Mesendoderm (in vitro differentiated cells): ENCODE measurements at regions not wholly inside any gene's neighbourhood (a gene's known extent, or its start where the extent isn't known, plus 50 kb on each side); places are given as distances from the start of the nearest gene placed in this dataset.
"Not testable (repeated sequence)": the region's sequence is repeated elsewhere in the genome, so short reads cannot be mapped to it uniquely, and the experiment has no call there.

ENCODE experiments used
- DNase-seq: peaks from one replicate; pipeline ENCODE4 v3.0.0; 2013
- H2AK5ac ChIP-seq: 2 replicates; pipeline ENCODE4 v1.6.1; 2013; ENCODE audit warnings: low read length, inconsistent platforms
- H2BK120ac ChIP-seq: 2 replicates; pipeline ENCODE4 v1.6.1; 2013; ENCODE audit warnings: low read depth, mild to moderate bottlenecking, low read length, moderate library complexity, mixed read lengths
- H2BK15ac ChIP-seq: replicated peaks from 2 replicates; pipeline ENCODE4 v1.6.1; 2013; ENCODE audit warnings: low read depth, mild to moderate bottlenecking, moderate library complexity
- H2BK5ac ChIP-seq: 2 replicates; pipeline ENCODE4 v1.6.1; 2013; ENCODE audit warnings: low read length, inconsistent platforms
- H3K18ac ChIP-seq: 2 replicates; pipeline ENCODE4 v1.6.1; 2013; ENCODE audit warnings: mild to moderate bottlenecking, low read length, mixed read lengths
- H3K23ac ChIP-seq: one replicate; pipeline ENCODE4 v1.6.1; 2013; ENCODE audit warnings: low read length
- H3K27ac ChIP-seq: 2 replicates; pipeline ENCODE4 v1.5.1; 2013; ENCODE audit warnings: low read depth, mild to moderate bottlenecking, inconsistent platforms, low read length, moderate library complexity
- H3K27me3 ChIP-seq: 2 replicates; pipeline ENCODE4 v1.6.1; 2013; ENCODE audit warnings: low read length, control low read depth, mild to moderate bottlenecking, inconsistent platforms; ENCODE audit not compliant: insufficient read depth, poor library complexity
- H3K36me3 ChIP-seq: 2 replicates; pipeline ENCODE4 v1.6.1; 2013; ENCODE audit warnings: low read length, inconsistent platforms; ENCODE audit not compliant: control insufficient read depth, insufficient read depth
- H3K4ac ChIP-seq: one replicate; pipeline ENCODE4 v1.6.1; 2013; ENCODE audit warnings: low read depth, mild to moderate bottlenecking, low read length, moderate library complexity
- H3K4me1 ChIP-seq: 2 replicates; pipeline ENCODE4 v1.6.1; 2013; ENCODE audit warnings: low read depth, low read length, inconsistent platforms; ENCODE audit not compliant: control insufficient read depth
- H3K4me2 ChIP-seq: 2 replicates; pipeline ENCODE4 v1.6.1; 2013; ENCODE audit warnings: low read length
- H3K4me3 ChIP-seq: 2 replicates; pipeline ENCODE4 v1.5.1; 2013; ENCODE audit warnings: mild to moderate bottlenecking, low read length
- H3K56ac ChIP-seq: one replicate; pipeline ENCODE4 v1.6.1; 2013; ENCODE audit warnings: low read length
- H3K79me1 ChIP-seq: 2 replicates; pipeline ENCODE4 v1.6.1; 2013; ENCODE audit warnings: low read length, inconsistent platforms
- H3K79me2 ChIP-seq: 2 replicates; pipeline ENCODE4 v1.6.1; 2013; ENCODE audit warnings: mild to moderate bottlenecking, low read length; ENCODE audit not compliant: control insufficient read depth, insufficient read depth
- H3K9ac ChIP-seq: 2 replicates; pipeline ENCODE4 v1.6.1; 2013; ENCODE audit warnings: low read length, inconsistent platforms
- H4K5ac ChIP-seq: one replicate; pipeline ENCODE4 v1.6.1; 2013; ENCODE audit warnings: low read length
- H4K8ac ChIP-seq: one replicate; pipeline ENCODE4 v1.6.1; 2013; ENCODE audit warnings: low read depth, mild to moderate bottlenecking, control low read depth, low read length, moderate library complexity
- WGBS: extraction: QIAGEN DNeasy Blood & Tissue Kit; methylation state at CpG from one replicate; pipeline ENCODE4 v1.1.7; 2013; ENCODE audit warnings: low lambda C conversion rate, missing lambda C conversion rate; ENCODE audit not compliant: insufficient coverage; ENCODE audit errors: extremely low coverage; 5-methylcytosine and 5-hydroxymethylcytosine counted together

GRCh38 chr4:72895408-72895807 is 174.1 kb downstream of the COX18 start:
- Histone ChIP-seq H3K4ac (no peak overlapping the region), H2BK120ac (no peak overlapping the region), H2AK5ac (no peak overlapping the region), H3K9ac (no peak overlapping the region), H3K56ac (no peak overlapping the region), H2BK15ac (no peak overlapping the region), H3K79me2 (no peaks in the 10 kb centered on the region), H3K18ac (no peak overlapping the region), H3K4me3 (no peak overlapping the region), H3K23ac (no peak overlapping the region), H3K4me1 (peaks cover 5% of the 10 kb centered on the region), H4K5ac (no peak overlapping the region), H3K79me1 (no peaks in the 10 kb centered on the region), H3K36me3 (no peaks in the 10 kb centered on the region), H2BK5ac (no peak overlapping the region), H4K8ac (no peak overlapping the region), H3K27me3 (no peaks in the 10 kb centered on the region), H3K4me2 (no peak overlapping the region), H3K27ac (no peak overlapping the region)
- no CpG with 5 or more reads among the region's 5 CpGs for WGBS
- peak; percentile 90 for DNase-seq

GRCh38 chr4:72893354-72894066 is 176.0 kb downstream of the COX18 start:
- Histone ChIP-seq H3K27ac (no peak overlapping the region), H2BK5ac (peak overlapping the region; percentile 33), H3K23ac (no peak overlapping the region), H4K5ac (no peak overlapping the region), H3K18ac (no peak overlapping the region), H3K9ac (no peak overlapping the region), H2BK120ac (no peak overlapping the region), H3K56ac (peak overlapping the region; percentile 17), H3K4me1 (peaks cover 5% of the 10 kb centered on the region), H3K27me3 (no peaks in the 10 kb centered on the region), H3K79me1 (no peaks in the 10 kb centered on the region), H3K4me2 (no peak overlapping the region), H2BK15ac (no peak overlapping the region), H2AK5ac (no peak overlapping the region), H3K79me2 (no peaks in the 10 kb centered on the region), H3K4ac (no peak overlapping the region), H3K4me3 (no peak overlapping the region), H3K36me3 (no peaks in the 10 kb centered on the region), H4K8ac (no peak overlapping the region)
- no CpG with 5 or more reads among the region's 2 CpGs for WGBS
- DNase-seq: no peak

GRCh38 chr4:72888331-72888730 is 181.2 kb downstream of the COX18 start:
- WGBS: no CpG with 5 or more reads among the region's 2 CpGs
- H3K18ac ChIP-seq: no peak overlapping the region
- no peak overlapping the region for H3K56ac ChIP-seq
- no peaks in the 10 kb centered on the region for H3K79me2 ChIP-seq
- H3K4me1 ChIP-seq: peaks cover 5% of the 10 kb centered on the region
- H4K8ac ChIP-seq: no peak overlapping the region
- no peak overlapping the region for H2BK120ac ChIP-seq
- H3K79me1 ChIP-seq: no peaks in the 10 kb centered on the region
- no peak overlapping the region for H3K4me2 ChIP-seq
- H3K36me3 ChIP-seq: no peaks in the 10 kb centered on the region
- H2BK15ac ChIP-seq: no peak overlapping the region
- no peak overlapping the region for H3K4ac ChIP-seq
- no peak overlapping the region for H3K23ac ChIP-seq
- H2BK5ac ChIP-seq: no peak overlapping the region
- H3K27me3 ChIP-seq: no peaks in the 10 kb centered on the region
- H3K9ac ChIP-seq: no peak overlapping the region
- no peak overlapping the region for H4K5ac ChIP-seq
- no peak for DNase-seq
- H3K27ac ChIP-seq: no peak overlapping the region
- H2AK5ac ChIP-seq: no peak overlapping the region
- H3K4me3 ChIP-seq: no peak overlapping the region

GRCh38 chr4:72887152-72887551 is 182.4 kb downstream of the COX18 start:
- Histone ChIP-seq H3K79me1 (no peaks in the 10 kb centered on the region), H3K18ac (no peak overlapping the region), H4K5ac (no peak overlapping the region), H2BK15ac (no peak overlapping the region), H3K23ac (no peak overlapping the region), H4K8ac (no peak overlapping the region), H3K79me2 (no peaks in the 10 kb centered on the region), H3K4me2 (no peak overlapping the region), H3K27me3 (no peaks in the 10 kb centered on the region), H3K4me3 (no peak overlapping the region), H2BK120ac (no peak overlapping the region), H3K56ac (peak overlapping the region; percentile 26), H3K36me3 (no peaks in the 10 kb centered on the region), H2AK5ac (no peak overlapping the region), H2BK5ac (no peak overlapping the region), H3K4ac (no peak overlapping the region), H3K4me1 (peaks cover 3% of the 10 kb centered on the region), H3K27ac (no peak overlapping the region), H3K9ac (no peak overlapping the region)
- no peak for DNase-seq
- WGBS: no CpG with 5 or more reads among the region's 4 CpGs

GRCh38 chr4:72886602-72887001 is 182.9 kb downstream of the COX18 start:
- H3K4me1 ChIP-seq: peaks cover 3% of the 10 kb centered on the region
- no peak overlapping the region for H3K4me3 ChIP-seq
- WGBS: no CpG with 5 or more reads among the region's 1 CpG
- H3K27ac ChIP-seq: no peak overlapping the region
- H2AK5ac ChIP-seq: no peak overlapping the region
- no peaks in the 10 kb centered on the region for H3K79me1 ChIP-seq
- no peaks in the 10 kb centered on the region for H3K27me3 ChIP-seq
- H3K56ac ChIP-seq: no peak overlapping the region
- no peak overlapping the region for H2BK15ac ChIP-seq
- no peak overlapping the region for H3K23ac ChIP-seq
- H4K5ac ChIP-seq: no peak overlapping the region
- H4K8ac ChIP-seq: no peak overlapping the region
- no peak overlapping the region for H2BK5ac ChIP-seq
- no peak overlapping the region for H3K4me2 ChIP-seq
- no peak for DNase-seq
- H3K18ac ChIP-seq: no peak overlapping the region
- no peak overlapping the region for H2BK120ac ChIP-seq
- H3K79me2 ChIP-seq: no peaks in the 10 kb centered on the region
- H3K4ac ChIP-seq: no peak overlapping the region
- no peak overlapping the region for H3K9ac ChIP-seq
- H3K36me3 ChIP-seq: no peaks in the 10 kb centered on the region

- not testable (repeated sequence) for H3K23ac ChIP-seq, H2AK5ac ChIP-seq, H3K18ac ChIP-seq, H3K56ac ChIP-seq, H3K4ac ChIP-seq, H3K36me3 ChIP-seq, DNase-seq, H3K27me3 ChIP-seq, H3K79me2 ChIP-seq, H3K4me1 ChIP-seq, H3K79me1 ChIP-seq, H4K5ac ChIP-seq, H3K4me2 ChIP-seq, H4K8ac ChIP-seq, H3K27ac ChIP-seq, H3K9ac ChIP-seq, H2BK5ac ChIP-seq, H2BK15ac ChIP-seq, H2BK120ac ChIP-seq, H3K4me3 ChIP-seq
- WGBS: no CpG with 5 or more reads among the region's 7 CpGs
These were observed 185.3 kb downstream of the COX18 start for GRCh38 chr4:72884225-72884624.
